K562 (cell line): ENCODE measurements at regions not wholly inside any gene's neighbourhood (a gene's known extent, or its start where the extent isn't known, plus 50 kb on each side); places are given as distances from the start of the nearest gene placed in this dataset.

ENCODE experiments used
- ATAC-seq: fragments of 200-7000 bp; cut with Tn5 transposase; 3 replicates; pipeline ENCODE4 v1.9.1; 2020; ENCODE audit warnings: moderate library complexity
- BruUV-seq: library from RNA; stranded (reverse); fragments of 400-500 nt; replicated peaks from 2 replicates; lab custom pipeline; 2021; lab: Mats Ljungman, UMichigan
- CTCF ChIA-PET: fragments of 300-600 bp; formaldehyde crosslinking; extraction: SDS; loops from one replicate; lab custom pipeline; 2021; ENCODE audit warnings: low intra/inter-chr PET ratio; lab: Yijun Ruan, JAX
- POLR2A ChIA-PET: fragments of 300-600, 350-650 bp; sonication (Branson Sonifier 250); formaldehyde crosslinking; extraction: SDS; loops from one replicate; lab custom pipeline; 2021; ENCODE audit warnings: antibody characterized with exemption, inconsistent platforms; lab: Yijun Ruan, JAX
- DNase-seq, 4 experiments: peaks; one replicate each; pipeline versions ENCODE4 v3.0.0 to v3.0.0-alpha.2; 2011 to 2018; ENCODE audit warnings: low spot score in 3 of 4, mixed read lengths in 3 of 4; ENCODE audit errors: extremely low read depth in 1 of 4
- FAIRE-seq: peaks from 2 replicates; lab custom pipeline; 2011; peaks lifted over from hg19 to GRCh38; lab: Jason Lieb, UNC
- H2AFZ ChIP-seq: 2 replicates; pipeline ENCODE4 v1.6.0; 2011; ENCODE audit warnings: low read depth, low read length, control low read depth, inconsistent platforms
- H3K27ac ChIP-seq: fragments of 200-600 bp; 3 replicates; pipeline ENCODE4 v1.8.0; 2011; ENCODE audit warnings: low read depth, mild to moderate bottlenecking, control low read depth, inconsistent platforms, low read length, moderate library complexity, mixed read lengths; ENCODE audit errors: extremely low read depth
- H3K27me3 ChIP-seq, 2 experiments: fragments of 300-600 bp in 1 of 2; 2 replicates in 1 of 2; 3 replicates in 1 of 2; pipeline versions ENCODE4 v1.6.0 to v1.8.0; 2011; ENCODE audit warnings: inconsistent platforms in 2 of 2, low read length in 2 of 2, mild to moderate bottlenecking in 1 of 2, mixed read lengths in 1 of 2, moderate library complexity in 1 of 2; ENCODE audit not compliant: control insufficient read depth in 2 of 2, insufficient read depth in 2 of 2
- H3K36me3 ChIP-seq: fragments of 300-600 bp; 3 replicates; pipeline ENCODE4 v1.8.0; 2011; ENCODE audit warnings: mild to moderate bottlenecking, low read length, inconsistent platforms; ENCODE audit not compliant: control insufficient read depth, insufficient read depth
- H3K4me1 ChIP-seq, 2 experiments: fragments of 200-600 bp in 1 of 2; replicated peaks in 1 of 2; 2 replicates in 1 of 2; 3 replicates in 1 of 2; pipeline versions ENCODE4 v1.5.1 to v1.8.0; 2011; ENCODE audit warnings: inconsistent platforms in 2 of 2, low read length in 2 of 2, mild to moderate bottlenecking in 1 of 2, mixed read lengths in 1 of 2, moderate library complexity in 1 of 2; ENCODE audit not compliant: control insufficient read depth in 2 of 2, insufficient read depth in 2 of 2
- H3K4me2 ChIP-seq: 2 replicates; pipeline ENCODE4 v1.6.1; 2011; ENCODE audit warnings: low read length, control low read depth, inconsistent platforms, mixed read lengths; ENCODE audit not compliant: insufficient read depth
- H3K4me3 ChIP-seq: fragments of 200-600 bp; sonication (generic), shearing (Covaris generic); 2 replicates; pipeline ENCODE4 v1.5.1; 2016; ENCODE audit warnings: control low read depth, inconsistent platforms
- H3K79me2 ChIP-seq: fragments of 200-600 bp; 3 replicates; pipeline ENCODE4 v1.8.0; 2011; ENCODE audit warnings: low read length, inconsistent platforms; ENCODE audit not compliant: control insufficient read depth, insufficient read depth
- H3K9ac ChIP-seq, 2 experiments: 2 replicates each; pipeline versions ENCODE4 v1.6.0 to v1.6.1; 2011; ENCODE audit warnings: low read depth in 2 of 2, low read length in 2 of 2, control low read depth in 1 of 2, inconsistent platforms in 1 of 2, mild to moderate bottlenecking in 1 of 2, mixed read lengths in 1 of 2; ENCODE audit not compliant: insufficient read depth in 1 of 2
- H3K9me1 ChIP-seq: one replicate; pipeline ENCODE4 v1.6.0; 2011; ENCODE audit warnings: inconsistent platforms, mild to moderate bottlenecking, low read length, moderate library complexity; ENCODE audit not compliant: control insufficient read depth, insufficient read depth
- H3K9me3 ChIP-seq: replicated peaks from 2 replicates; pipeline ENCODE4 v1.5.1; 2011; ENCODE audit warnings: low read depth, low read length, inconsistent platforms; ENCODE audit not compliant: control insufficient read depth, insufficient read depth
- H4K20me1 ChIP-seq: replicated peaks from 2 replicates; pipeline ENCODE4 v1.6.1; 2011; ENCODE audit warnings: low read length, inconsistent platforms, mixed read lengths; ENCODE audit not compliant: control insufficient read depth, insufficient read depth
- BDP1 ChIP-seq: IDR thresholded peaks from 3 replicates; pipeline ENCODE4 v1.6.1; 2011; ENCODE audit not compliant: insufficient read length, insufficient read depth
- CBFA2T2 ChIP-seq: fragments of 450-650 bp; conservative IDR thresholded peaks from 2 replicates; pipeline ENCODE4 v1.6.1; 2017; ENCODE audit warnings: mild to moderate bottlenecking
- CCNT2 ChIP-seq: IDR thresholded peaks from 2 replicates; pipeline ENCODE4 v1.6.1; 2011; ENCODE audit warnings: borderline replicate concordance, low read depth, mild to moderate bottlenecking, moderate library complexity, mixed read lengths, low read length; ENCODE audit not compliant: insufficient read length; ENCODE audit errors: extremely low read depth
- POLR2AphosphoS5 ChIP-seq: IDR thresholded peaks from 2 replicates; pipeline ENCODE4 v1.6.1; 2011; ENCODE audit warnings: mild to moderate bottlenecking, low read depth, low read length, moderate library complexity; ENCODE audit not compliant: control insufficient read depth, insufficient read depth
- SMAD2 ChIP-seq: fragments of 150-350 bp; IDR thresholded peaks from 2 replicates; pipeline ENCODE4 v1.6.1; 2014; ENCODE audit warnings: low read depth, mild to moderate bottlenecking, low read length
- TGIF2 ChIP-seq: sonication (generic); formaldehyde crosslinking; IDR thresholded peaks from 2 replicates; pipeline ENCODE4 v1.8.1; 2022; ENCODE audit warnings: mild to moderate bottlenecking, missing genetic modification reagents, moderate library complexity
- U2AF1 ChIP-seq: fragments of 200-400 bp; formaldehyde crosslinking; optimal IDR thresholded peaks from 2 replicates; pipeline ENCODE3; 2017; ENCODE audit warnings: mild to moderate bottlenecking, low read depth, low read length, moderate library complexity
- ZNF445 ChIP-seq: fragments of 250-450 bp; sonication (Bioruptor Pico); IDR thresholded peaks from 2 replicates; pipeline ENCODE4 v1.4.0; 2020; ENCODE audit warnings: low read depth, mild to moderate bottlenecking, moderate library complexity
- WGBS: fragments of 100-300 bp; shearing (Covaris generic); methylation state at CpG from one replicate; pipeline ENCODE4 v1.1.6; 2016; ENCODE audit warnings: low coverage, mixed read lengths; ENCODE audit not compliant: insufficient coverage; ENCODE audit errors: missing lambda C conversion rate; 5-methylcytosine and 5-hydroxymethylcytosine counted together
- in situ Hi-C: fragments of 300-500 bp; cut with MboI; formaldehyde crosslinking; loops from 4 replicates; pipeline ENCODE4 v1.15.0; 2018; ENCODE audit warnings: inconsistent platforms, mixed read lengths
- intact Hi-C: fragments of 100-400 bp; cut with micrococcal nuclease; formaldehyde crosslinking; loops from 2 replicates; pipeline ENCODE4 v1.14.2; 2022
- TF ChIP-seq, protein P1 (sequence below): fragments of 450-650 bp; IDR thresholded peaks from 2 replicates; pipeline ENCODE4 v1.6.1; 2016; ENCODE audit warnings: antibody characterized with exemption

DNA sequence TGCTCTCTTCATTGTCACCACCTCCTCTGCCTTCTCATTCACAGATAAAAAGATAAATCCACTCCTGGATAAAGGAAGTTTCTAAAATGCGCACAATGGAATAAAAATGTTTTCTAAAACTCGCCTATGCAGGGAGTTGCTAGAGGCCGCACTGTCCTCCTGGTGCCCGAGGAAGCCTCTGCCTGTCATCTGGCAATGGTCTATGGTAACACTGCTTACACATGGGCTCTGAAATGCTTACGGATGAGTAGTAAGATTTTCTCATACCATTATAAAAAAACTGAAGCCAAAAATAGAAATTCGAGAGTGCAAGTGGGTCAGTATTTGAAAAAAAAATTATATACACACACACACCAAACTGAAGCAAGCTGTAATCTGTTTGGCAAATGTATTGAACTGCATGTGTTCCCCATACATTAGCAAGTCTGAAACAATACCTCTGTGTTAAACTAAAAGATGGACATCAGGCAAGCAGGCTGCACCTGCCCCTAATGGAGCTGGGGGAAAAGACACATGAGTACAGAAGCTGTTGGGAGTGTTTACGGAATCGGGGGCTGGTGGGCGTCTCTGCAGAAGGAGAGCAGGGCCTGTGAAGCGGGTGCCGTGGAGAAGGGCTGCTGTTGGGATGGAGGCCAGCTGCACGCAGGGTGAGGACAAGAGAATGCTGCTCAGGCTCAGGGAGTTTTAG, 103.3 kb upstream of the FAT1 start:
- no TSS peak for BruUV-seq
- FAIRE-seq (no peak), ATAC-seq (no peak), DNase-seq (no peak)
- Histone ChIP-seq H3K9ac (no peak overlapping the region), H2AFZ (no peak overlapping the region), H3K4me3 (no peak overlapping the region), H3K79me2 (no peaks in the 10 kb centered on the region), H3K4me2 (no peak overlapping the region), H3K4me1 (peaks cover 6 to 50% of the 10 kb centered on the region in 2 experiments; a peak in 4 of 5 replicates), H3K27ac (no peak overlapping the region), H3K9me3 (no peaks in the 10 kb centered on the region), H3K9me1 (no peaks in the 10 kb centered on the region), H4K20me1 (no peaks in the 10 kb centered on the region), H3K27me3 (no peaks in the 10 kb centered on the region), H3K36me3 (no peaks in the 10 kb centered on the region)
- 74% methylated on average over 12 of the region's 12 CpGs for WGBS
- no peak for TF ChIP-seq ZNF445 (CRISPR knock-in tag)
- no peak for TF ChIP-seq CCNT2
- no peak for TF ChIP-seq U2AF1
- TF ChIP-seq CBFA2T2 = no peak
- no peak for TF ChIP-seq TGIF2 (CRISPR knock-in tag)
- TF ChIP-seq, protein P1, sequence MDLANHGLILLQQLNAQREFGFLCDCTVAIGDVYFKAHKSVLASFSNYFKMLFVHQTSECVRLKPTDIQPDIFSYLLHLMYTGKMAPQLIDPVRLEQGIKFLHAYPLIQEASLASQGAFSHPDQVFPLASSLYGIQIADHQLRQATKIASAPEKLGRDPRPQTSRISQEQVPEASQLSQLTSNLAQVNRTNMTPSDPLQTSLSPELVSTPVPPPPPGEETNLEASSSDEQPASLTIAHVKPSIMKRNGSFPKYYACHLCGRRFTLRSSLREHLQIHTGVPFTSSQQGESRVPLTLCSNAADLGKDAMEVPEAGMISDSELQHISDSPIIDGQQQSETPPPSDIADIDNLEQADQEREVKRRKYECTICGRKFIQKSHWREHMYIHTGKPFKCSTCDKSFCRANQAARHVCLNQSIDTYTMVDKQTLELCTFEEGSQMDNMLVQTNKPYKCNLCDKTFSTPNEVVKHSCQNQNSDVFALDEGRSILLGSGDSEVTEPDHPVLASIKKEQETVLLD = no peak
- no peak for TF ChIP-seq BDP1
- TF ChIP-seq SMAD2 = no peak
- TF ChIP-seq POLR2AphosphoS5 = no peak
- CTCF ChIA-PET = no interaction called here
- in situ Hi-C loops (no loop called here), intact Hi-C loops (no loop called here)
- POLR2A ChIA-PET = no interaction called here
